NCI-H2196 (cell line): ENCODE measurements at regions not wholly inside any gene's neighbourhood (a gene's known extent, or its start where the extent isn't known, plus 50 kb on each side); places are given as distances from the start of the nearest gene placed in this dataset.
A peak's percentile ranks its signal among the peaks of the same experiment; 100 is the strongest.
"Not testable (repeated sequence)": the region's sequence is repeated elsewhere in the genome, so short reads cannot be mapped to it uniquely, and the experiment has no call there.

Experiments
- DNase-seq: peaks from one replicate; lab custom pipeline; 2025; ENCODE audit not compliant: unreplicated experiment; lab: John Stamatoyannopoulos, UW

- no peak for DNase-seq
Observed at GRCh38 chr4:104890598-104891275, 255.9 kb upstream of the TET2 start.

GRCh38 chr4:104896660-104897645, 249.7 kb upstream of the TET2 start:
- DNase-seq, result peak; percentile 3

GRCh38 chr4:104899863-104900262, 246.8 kb upstream of the TET2 start:
- DNase-seq, result no peak

- DNase-seq, result no peak
Observed at GRCh38 chr4:104901438-104901837, 245.2 kb upstream of the TET2 start.

GRCh38 chr4:104901961-104902605, 244.6 kb upstream of the TET2 start:
- no peak for DNase-seq

GRCh38 chr4:104905065-104905464, 241.6 kb upstream of the TET2 start:
- no peak for DNase-seq

GRCh38 chr4:104905546-104905945, 241.1 kb upstream of the TET2 start:
- no peak for DNase-seq

GRCh38 chr4:104906276-104906675, 240.4 kb upstream of the TET2 start:
- no peak for DNase-seq

GRCh38 chr4:104907074-104907649, 239.5 kb upstream of the TET2 start:
- DNase-seq, result no peak

GRCh38 chr4:104907991-104908390, 238.7 kb upstream of the TET2 start:
- no peak for DNase-seq

GRCh38 chr4:104909376-104909775, 237.3 kb upstream of the TET2 start:
- no peak for DNase-seq

GRCh38 chr4:104912518-104912917, 234.2 kb upstream of the TET2 start:
- no peak for DNase-seq

- DNase-seq, result no peak
Observed at GRCh38 chr4:104915373-104915772, 231.3 kb upstream of the TET2 start.

- DNase-seq, result no peak
Observed at GRCh38 chr4:104915864-104916263, 230.8 kb upstream of the TET2 start.

GRCh38 chr4:104919406-104919805, 227.3 kb upstream of the TET2 start:
- DNase-seq, result no peak

GRCh38 chr4:104930298-104930697, 216.4 kb upstream of the TET2 start:
- no peak for DNase-seq

- not testable (repeated sequence) for DNase-seq
Observed at GRCh38 chr4:104930745-104931736, 215.6 kb upstream of the TET2 start.

- no peak for DNase-seq
Observed at GRCh38 chr4:104938624-104939023, 208.1 kb upstream of the TET2 start.

- no peak for DNase-seq
Observed at GRCh38 chr4:104940927-104941326, 205.7 kb upstream of the TET2 start.

- no peak for DNase-seq
Observed at GRCh38 chr4:104941661-104942062, 205.0 kb upstream of the TET2 start.
